GM12874 (cell line): ENCODE measurements at regions not wholly inside any gene's neighbourhood (a gene's known extent, or its start where the extent isn't known, plus 50 kb on each side); places are given as distances from the start of the nearest gene placed in this dataset.

ENCODE experiments used
- TF ChIP-seq, protein P1 (sequence below): IDR thresholded peaks from 2 replicates; pipeline ENCODE4 v1.5.1; 2011; ENCODE audit warnings: low read depth, mild to moderate bottlenecking, control low read depth, low read length, moderate library complexity; ENCODE audit not compliant: insufficient read depth

DNA sequence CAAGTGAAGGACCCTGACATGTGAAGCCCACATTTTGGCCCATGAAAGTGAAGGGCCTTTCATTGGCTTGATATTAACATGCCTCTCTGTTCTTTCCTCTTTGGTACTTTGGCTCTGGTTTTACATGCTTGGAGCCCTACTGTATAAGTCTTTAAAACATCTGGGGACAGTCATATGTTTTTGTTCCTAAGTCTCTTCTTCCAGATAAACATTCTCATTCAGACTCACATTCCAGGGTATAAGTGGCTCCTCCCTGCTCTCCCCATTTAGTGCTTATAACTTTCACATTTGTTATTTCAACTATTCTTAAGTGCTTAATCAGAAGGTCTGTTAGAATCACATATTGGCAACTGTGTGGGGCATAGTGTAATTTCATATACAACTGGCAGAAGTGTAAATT is 1932.2 kb upstream of the CELF4 start:
- TF ChIP-seq, protein P1, sequence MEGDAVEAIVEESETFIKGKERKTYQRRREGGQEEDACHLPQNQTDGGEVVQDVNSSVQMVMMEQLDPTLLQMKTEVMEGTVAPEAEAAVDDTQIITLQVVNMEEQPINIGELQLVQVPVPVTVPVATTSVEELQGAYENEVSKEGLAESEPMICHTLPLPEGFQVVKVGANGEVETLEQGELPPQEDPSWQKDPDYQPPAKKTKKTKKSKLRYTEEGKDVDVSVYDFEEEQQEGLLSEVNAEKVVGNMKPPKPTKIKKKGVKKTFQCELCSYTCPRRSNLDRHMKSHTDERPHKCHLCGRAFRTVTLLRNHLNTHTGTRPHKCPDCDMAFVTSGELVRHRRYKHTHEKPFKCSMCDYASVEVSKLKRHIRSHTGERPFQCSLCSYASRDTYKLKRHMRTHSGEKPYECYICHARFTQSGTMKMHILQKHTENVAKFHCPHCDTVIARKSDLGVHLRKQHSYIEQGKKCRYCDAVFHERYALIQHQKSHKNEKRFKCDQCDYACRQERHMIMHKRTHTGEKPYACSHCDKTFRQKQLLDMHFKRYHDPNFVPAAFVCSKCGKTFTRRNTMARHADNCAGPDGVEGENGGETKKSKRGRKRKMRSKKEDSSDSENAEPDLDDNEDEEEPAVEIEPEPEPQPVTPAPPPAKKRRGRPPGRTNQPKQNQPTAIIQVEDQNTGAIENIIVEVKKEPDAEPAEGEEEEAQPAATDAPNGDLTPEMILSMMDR: no peak

GRCh38 chr18:39496986-39497385 is 1931.4 kb upstream of the CELF4 start:
- TF ChIP-seq, protein P1: no peak

DNA sequence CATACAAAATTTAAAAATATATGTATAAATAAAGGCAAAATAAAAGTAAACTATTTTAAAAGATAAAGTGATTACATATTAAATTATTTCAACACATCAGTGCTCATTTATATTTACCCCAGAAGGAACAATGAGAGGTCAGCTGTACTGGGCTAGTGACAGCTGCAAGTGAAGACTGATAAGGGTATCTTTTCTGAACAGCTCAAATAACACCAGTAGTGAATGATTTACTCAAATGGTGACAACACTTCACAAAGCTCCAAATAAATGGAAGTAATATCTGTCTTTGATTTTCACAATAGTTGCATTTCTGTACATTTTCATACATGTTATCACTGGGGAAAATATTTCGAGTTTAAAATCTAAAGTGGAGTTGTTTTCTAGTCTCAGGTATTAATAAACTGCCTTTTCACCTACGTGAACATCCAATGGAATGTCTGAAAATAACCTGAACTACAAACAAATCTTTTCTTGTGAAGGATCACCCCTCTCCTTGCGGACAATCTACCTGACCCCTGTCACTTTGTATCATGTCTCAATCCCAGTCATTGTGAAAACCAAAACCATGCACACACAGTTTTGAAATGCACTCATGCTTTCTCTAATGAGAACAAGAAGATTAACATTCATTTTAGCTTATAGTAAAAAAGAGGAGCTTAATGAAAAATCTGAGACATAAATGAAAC is 1928.8 kb upstream of the CELF4 start:
- TF ChIP-seq, protein P1: no peak

GRCh38 chr18:39491408-39491807 is 1925.8 kb upstream of the CELF4 start:
- TF ChIP-seq, protein P1: no peak

DNA sequence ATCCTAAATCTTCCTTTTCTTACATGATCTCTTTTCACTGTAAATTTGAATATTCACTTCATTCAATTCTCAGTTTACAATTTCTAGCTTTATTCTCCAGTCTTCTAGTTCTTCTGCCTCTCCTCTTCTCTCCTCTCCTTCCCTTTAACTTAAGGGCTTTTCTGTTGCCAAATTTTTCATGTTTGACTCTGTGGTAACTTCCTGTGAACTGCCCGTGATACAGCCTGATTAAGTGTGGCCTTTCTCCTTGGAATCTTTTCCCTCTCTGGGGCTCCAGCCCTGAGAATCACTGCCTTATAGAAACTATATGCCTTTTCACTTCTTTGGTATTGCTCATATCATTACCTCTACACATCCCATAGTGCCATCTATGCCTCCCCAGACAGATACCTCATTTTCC is 1923.8 kb upstream of the CELF4 start:
- TF ChIP-seq, protein P1: no peak

- TF ChIP-seq, protein P1: no peak
Measured at GRCh38 chr18:39487932-39488331, 1922.3 kb upstream of the CELF4 start.

GRCh38 chr18:39486268-39486667 is 1920.7 kb upstream of the CELF4 start:
- TF ChIP-seq, protein P1: no peak

DNA sequence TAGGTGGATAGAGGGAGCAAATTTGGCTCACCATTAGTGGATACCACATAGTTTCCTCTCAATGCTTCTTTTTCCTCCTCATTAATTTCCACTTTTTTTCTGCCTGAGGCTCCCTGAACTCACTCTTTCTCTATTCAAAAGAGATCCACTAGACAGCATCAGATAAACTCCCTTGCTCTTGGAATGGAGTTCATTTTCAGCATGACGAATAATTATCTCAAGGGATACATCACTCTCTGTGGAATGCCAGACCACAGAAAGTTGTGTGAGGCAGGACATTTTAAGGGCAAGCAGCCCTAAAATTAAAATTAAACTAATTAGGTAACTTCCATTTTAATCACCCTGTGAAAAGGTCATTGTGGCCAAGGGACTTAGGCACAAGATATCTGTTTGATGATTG is 1920.1 kb upstream of the CELF4 start:
- TF ChIP-seq, protein P1: no peak
